Thoracic aorta (tissue), 2 donors: ENCODE measurements at regions not wholly inside any gene's neighbourhood (a gene's known extent, or its start where the extent isn't known, plus 50 kb on each side); places are given as distances from the start of the nearest gene placed in this dataset.

ENCODE experiments used
- ATAC-seq: fragments of 150-250 bp; one replicate; pipeline ENCODE4 v1.8.0; 2017; ENCODE audit warnings: low read depth; ENCODE audit not compliant: insufficient number of reproducible peaks, low FRiP score
- DNase-seq: peaks from one replicate; pipeline ENCODE4 v3.0.0-alpha.2; 2020; ENCODE audit warnings: low spot score
- H3K27ac ChIP-seq, 2 donors: fragments of 200-600 bp; sonication (generic); 1 replicate in 1 of 2; 2 replicates in 1 of 2; pipeline ENCODE4 v1.5.1; 2016; ENCODE audit warnings: mild to moderate bottlenecking in 2 of 2, moderate library complexity in 2 of 2
- H3K27me3 ChIP-seq: fragments of 200-600 bp; sonication (generic); replicated peaks from 2 replicates; pipeline ENCODE4 v1.6.0; 2016; ENCODE audit warnings: mild to moderate bottlenecking; ENCODE audit not compliant: insufficient read depth
- H3K36me3 ChIP-seq: fragments of 200-600 bp; sonication (generic); one replicate; pipeline ENCODE4 v1.5.1; 2016
- H3K4me1 ChIP-seq, 2 donors: fragments of 200-600 bp; sonication (generic); 1 replicate in 1 of 2; 2 replicates in 1 of 2; pipeline versions ENCODE4 v1.5.1 to v1.6.0; 2016; ENCODE audit warnings: low read depth in 2 of 2, mild to moderate bottlenecking in 1 of 2; ENCODE audit not compliant: control insufficient read depth in 1 of 2
- H3K4me3 ChIP-seq: fragments of 200-600 bp; sonication (generic); 2 replicates; pipeline ENCODE4 v1.5.1; 2016; ENCODE audit warnings: mild to moderate bottlenecking
- H3K9me3 ChIP-seq: fragments of 200-600 bp; sonication (generic); 2 replicates; pipeline ENCODE4 v1.5.1; 2016
- TF ChIP-seq, protein P1 (sequence below): fragments of 200-600 bp; sonication (generic); IDR thresholded peaks from one replicate; pipeline ENCODE4 v1.5.1; 2019; ENCODE audit warnings: antibody characterized with exemption

DNA sequence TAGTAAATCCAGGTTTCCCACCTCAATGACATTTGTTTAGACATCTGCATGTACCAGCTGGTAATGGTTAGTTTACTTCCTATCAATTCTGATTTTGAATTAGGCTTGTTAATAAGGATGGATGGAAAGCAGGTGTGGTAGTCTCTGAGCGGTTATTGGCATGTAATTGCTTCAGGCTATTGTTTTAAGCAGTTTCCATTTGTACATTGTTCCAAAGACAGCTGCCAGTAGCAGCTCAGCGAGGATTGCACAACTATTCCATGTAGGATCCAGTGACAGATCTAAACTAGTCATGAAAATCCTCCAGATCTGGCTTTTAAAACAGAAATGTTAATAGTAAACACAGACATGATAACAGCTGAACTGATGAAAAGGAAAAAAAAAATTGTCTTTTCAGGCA is 436.0 kb upstream of the ADARB2 start:
- DNase-seq (no peak), ATAC-seq (no peak)
- Histone ChIP-seq H3K27ac (no peak overlapping the region), H3K4me3 (no peak overlapping the region), H3K4me1 (no peaks in the 10 kb centered on the region), H3K27me3 (no peaks in the 10 kb centered on the region), H3K36me3 (no peaks in the 10 kb centered on the region), H3K9me3 (no peaks in the 10 kb centered on the region)
- TF ChIP-seq, protein P1, sequence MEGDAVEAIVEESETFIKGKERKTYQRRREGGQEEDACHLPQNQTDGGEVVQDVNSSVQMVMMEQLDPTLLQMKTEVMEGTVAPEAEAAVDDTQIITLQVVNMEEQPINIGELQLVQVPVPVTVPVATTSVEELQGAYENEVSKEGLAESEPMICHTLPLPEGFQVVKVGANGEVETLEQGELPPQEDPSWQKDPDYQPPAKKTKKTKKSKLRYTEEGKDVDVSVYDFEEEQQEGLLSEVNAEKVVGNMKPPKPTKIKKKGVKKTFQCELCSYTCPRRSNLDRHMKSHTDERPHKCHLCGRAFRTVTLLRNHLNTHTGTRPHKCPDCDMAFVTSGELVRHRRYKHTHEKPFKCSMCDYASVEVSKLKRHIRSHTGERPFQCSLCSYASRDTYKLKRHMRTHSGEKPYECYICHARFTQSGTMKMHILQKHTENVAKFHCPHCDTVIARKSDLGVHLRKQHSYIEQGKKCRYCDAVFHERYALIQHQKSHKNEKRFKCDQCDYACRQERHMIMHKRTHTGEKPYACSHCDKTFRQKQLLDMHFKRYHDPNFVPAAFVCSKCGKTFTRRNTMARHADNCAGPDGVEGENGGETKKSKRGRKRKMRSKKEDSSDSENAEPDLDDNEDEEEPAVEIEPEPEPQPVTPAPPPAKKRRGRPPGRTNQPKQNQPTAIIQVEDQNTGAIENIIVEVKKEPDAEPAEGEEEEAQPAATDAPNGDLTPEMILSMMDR = no peak

DNA sequence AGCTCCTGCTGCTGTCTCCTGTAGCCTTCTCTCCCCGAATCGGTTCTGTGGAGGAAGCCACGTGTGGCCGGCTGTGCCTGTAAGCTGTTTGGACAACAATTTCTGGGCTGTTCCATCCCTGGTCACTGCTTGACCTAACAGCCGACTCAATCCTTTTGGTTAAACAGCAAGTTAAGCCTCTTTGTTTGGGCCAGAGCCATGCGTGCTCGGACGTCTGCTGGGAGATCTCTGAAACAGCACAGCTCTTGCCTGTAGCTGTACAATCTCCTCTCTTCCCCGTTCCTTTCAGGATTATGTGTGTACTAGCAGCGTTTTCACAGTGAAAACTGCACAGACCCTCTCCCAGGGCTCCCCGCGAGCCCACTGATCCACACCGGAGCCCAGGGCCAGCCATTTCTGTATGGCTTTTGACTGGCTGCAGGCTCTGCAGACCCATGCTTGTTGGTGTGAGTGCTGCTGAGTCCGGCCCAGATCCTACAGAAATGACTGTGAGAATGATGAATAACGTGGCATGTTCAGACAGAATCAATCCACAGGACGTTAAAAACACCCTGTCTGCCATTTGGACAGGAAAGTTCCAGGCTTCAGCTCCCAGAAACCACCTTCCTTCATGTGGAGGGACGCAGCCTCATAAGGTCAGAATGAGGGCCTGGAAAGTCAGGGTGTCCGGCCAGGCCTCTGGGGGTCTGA is 428.6 kb upstream of the ADARB2 start:
- TF ChIP-seq, protein P1 = no peak
- Histone ChIP-seq H3K4me1 (no peaks in the 10 kb centered on the region), H3K27me3 (no peaks in the 10 kb centered on the region), H3K9me3 (no peaks in the 10 kb centered on the region), H3K4me3 (no peak overlapping the region), H3K36me3 (no peaks in the 10 kb centered on the region), H3K27ac (no peak overlapping the region)
- ATAC-seq = no peak
- no peak for DNase-seq

DNA sequence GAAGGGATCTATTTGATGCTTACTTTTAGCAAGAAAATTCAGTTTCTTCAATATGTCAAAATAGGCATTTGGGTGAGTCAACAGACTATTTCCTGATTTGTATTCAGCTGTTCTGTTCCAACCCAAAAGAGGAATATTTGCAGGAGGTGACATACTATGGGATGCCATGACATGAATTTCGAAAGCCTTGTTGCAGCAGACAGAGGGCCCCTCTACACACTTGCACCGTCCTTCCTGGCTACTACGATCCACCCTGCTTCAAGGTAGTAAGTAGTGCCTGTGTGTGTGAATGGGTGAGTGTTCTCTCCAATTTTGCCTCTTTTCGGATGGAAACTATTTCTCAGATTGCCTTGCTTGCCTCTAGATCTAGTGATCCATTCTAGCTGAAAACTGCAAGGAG is 413.0 kb upstream of the ADARB2 start:
- H3K27me3 ChIP-seq = no peaks in the 10 kb centered on the region
- H3K9me3 ChIP-seq = no peaks in the 10 kb centered on the region
- TF ChIP-seq, protein P1 = no peak
- H3K4me1 ChIP-seq = no peaks in the 10 kb centered on the region
- ATAC-seq (no peak), DNase-seq (no peak)
- no peak overlapping the region for H3K4me3 ChIP-seq
- H3K36me3 ChIP-seq = no peaks in the 10 kb centered on the region
- no peak overlapping the region for H3K27ac ChIP-seq

DNA sequence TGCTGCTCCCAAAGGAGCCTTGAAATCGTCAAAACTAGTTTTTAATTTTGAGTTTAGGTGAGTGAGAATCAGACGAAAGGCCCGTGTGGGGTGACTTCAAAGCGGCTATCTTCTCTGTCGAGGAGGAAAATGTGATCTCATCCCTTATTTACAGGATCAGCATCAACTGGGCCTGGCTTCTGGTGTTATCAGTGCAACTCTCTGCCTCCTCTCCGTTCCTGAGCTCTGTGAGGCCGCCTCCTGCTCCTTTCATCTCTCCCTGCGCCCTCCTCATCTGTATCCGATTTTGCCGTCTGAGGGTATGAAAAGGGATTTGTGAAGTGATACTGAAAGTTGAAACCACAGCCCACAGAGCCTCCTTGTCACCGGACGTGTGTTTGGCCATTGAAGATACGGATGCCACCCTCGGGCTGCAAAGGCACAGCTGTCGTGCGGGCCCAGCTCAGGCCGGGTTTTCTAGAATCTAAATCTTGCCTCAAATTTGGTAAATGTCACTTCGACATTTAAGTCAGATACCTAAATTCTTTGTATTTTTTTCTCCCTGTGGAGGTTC is 408.7 kb upstream of the ADARB2 start:
- no peak for ATAC-seq
- TF ChIP-seq, protein P1 = no peak

DNA sequence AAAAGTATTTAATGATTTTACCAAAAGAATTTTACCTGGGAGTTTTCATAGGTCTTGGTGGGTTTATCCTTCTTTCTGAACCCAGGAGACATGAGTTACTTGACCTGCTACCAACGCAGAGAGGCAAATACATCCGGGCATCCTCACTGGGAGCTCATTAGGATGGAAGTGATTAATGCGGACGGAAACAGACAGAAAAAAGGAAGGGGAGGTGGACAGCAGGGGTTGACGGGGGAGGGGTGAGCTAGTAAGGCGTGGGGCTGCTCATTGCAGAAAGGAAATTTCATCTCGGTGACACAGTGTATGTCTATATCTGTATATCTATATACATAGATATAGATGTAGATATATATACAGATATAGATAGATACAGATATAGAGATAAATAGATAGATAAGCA is 408.2 kb upstream of the ADARB2 start:
- Histone ChIP-seq H3K27me3 (no peaks in the 10 kb centered on the region), H3K27ac (no peak overlapping the region), H3K4me3 (no peak overlapping the region), H3K9me3 (no peaks in the 10 kb centered on the region), H3K4me1 (no peaks in the 10 kb centered on the region), H3K36me3 (no peaks in the 10 kb centered on the region)
- ATAC-seq = no peak
- TF ChIP-seq, protein P1 = no peak
- no peak for DNase-seq

More for the DNA sequence above, 408.7 kb upstream of the ADARB2 start:
- no peak for DNase-seq
- H3K27me3 ChIP-seq = no peaks in the 10 kb centered on the region
- no peak overlapping the region for H3K27ac ChIP-seq
- no peak overlapping the region for H3K4me3 ChIP-seq
- H3K4me1 ChIP-seq = no peaks in the 10 kb centered on the region
- no peaks in the 10 kb centered on the region for H3K36me3 ChIP-seq
- H3K9me3 ChIP-seq = no peaks in the 10 kb centered on the region
